Stomach smooth muscle (tissue), 2 donors: ENCODE measurements at regions not wholly inside any gene's neighbourhood (a gene's known extent, or its start where the extent isn't known, plus 50 kb on each side); places are given as distances from the start of the nearest gene placed in this dataset.

Source experiments
- H3K27ac ChIP-seq: one replicate; pipeline ENCODE4 v1.7.0; 2013; ENCODE audit warnings: mild to moderate bottlenecking, low read length, inconsistent platforms
- H3K27me3 ChIP-seq, 2 donors: one replicate each; pipeline ENCODE4 v1.7.0; 2013; ENCODE audit warnings: low read length in 2 of 2; ENCODE audit not compliant: insufficient read depth in 2 of 2, control insufficient read depth in 1 of 2
- H3K36me3 ChIP-seq, 2 donors: one replicate each; pipeline ENCODE4 v1.7.0; 2013; ENCODE audit warnings: low read length in 2 of 2; ENCODE audit not compliant: control insufficient read depth in 2 of 2, insufficient read depth in 2 of 2
- H3K4me1 ChIP-seq: one replicate; pipeline ENCODE4 v1.7.0; 2013; ENCODE audit warnings: low read length; ENCODE audit not compliant: control insufficient read depth, insufficient read depth
- H3K4me3 ChIP-seq, 2 donors: one replicate each; pipeline ENCODE4 v1.7.0; 2013; ENCODE audit warnings: low read length in 2 of 2
- H3K9ac ChIP-seq, 2 donors: one replicate each; pipeline ENCODE4 v1.7.0; 2013; ENCODE audit warnings: low read length in 2 of 2, mild to moderate bottlenecking in 1 of 2
- H3K9me3 ChIP-seq, 2 donors: one replicate each; pipeline ENCODE4 v1.7.0; 2013; ENCODE audit warnings: low read length in 2 of 2; ENCODE audit not compliant: control insufficient read depth in 2 of 2
- donor health status: healthy.
- donor health status: Pancreatic carcinoma.

DNA sequence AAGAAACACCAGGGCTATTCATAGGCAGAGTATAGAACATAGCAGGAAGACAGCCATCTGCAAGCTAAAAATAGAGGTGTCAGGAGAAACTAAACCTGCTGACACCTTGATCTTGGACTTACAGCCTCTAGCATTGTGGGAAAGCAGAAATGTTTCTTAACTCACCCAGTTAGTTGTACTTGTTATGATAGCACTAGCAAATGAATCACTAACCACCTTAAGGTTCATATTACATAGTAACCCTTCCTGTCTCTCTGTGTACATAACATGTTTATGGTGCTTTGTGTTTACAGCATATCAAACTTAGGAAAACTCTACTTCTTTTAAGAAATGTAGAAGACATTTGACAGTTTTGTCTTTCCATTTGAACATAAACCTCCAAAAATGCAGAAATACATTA lies 1031.3 kb downstream of the FSCB start:
- Histone ChIP-seq H3K9ac (no peak overlapping the region), H3K27ac (no peak overlapping the region), H3K36me3 (no peaks in the 10 kb centered on the region), H3K4me3 (no peak overlapping the region), H3K9me3 (no peaks in the 10 kb centered on the region), H3K27me3 (no peaks in the 10 kb centered on the region), H3K4me1 (no peaks in the 10 kb centered on the region)

DNA sequence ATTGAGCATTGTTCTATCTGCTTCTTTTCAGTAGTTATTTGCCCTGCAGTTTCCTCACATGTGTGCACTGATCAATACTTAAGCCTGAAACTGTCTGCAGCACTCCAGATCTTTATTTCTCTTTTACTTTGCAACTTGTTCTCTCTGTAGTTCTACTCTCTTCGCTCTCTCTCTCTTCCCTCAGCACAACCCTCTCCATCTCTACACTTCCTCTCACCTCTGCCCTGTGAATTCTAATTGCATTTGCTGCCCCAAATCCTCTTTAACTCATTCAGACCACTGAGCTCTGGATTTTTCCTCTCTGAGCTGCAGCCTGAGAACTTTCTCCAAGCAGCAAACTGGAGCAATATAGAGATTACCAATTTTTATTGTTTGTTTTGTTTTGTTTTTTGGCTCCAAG lies 1035.5 kb downstream of the FSCB start:
- Histone ChIP-seq H3K36me3 (no peaks in the 10 kb centered on the region), H3K4me1 (no peaks in the 10 kb centered on the region), H3K9me3 (no peaks in the 10 kb centered on the region), H3K4me3 (no peak overlapping the region), H3K9ac (no peak overlapping the region), H3K27me3 (no peaks in the 10 kb centered on the region), H3K27ac (no peak overlapping the region)

DNA sequence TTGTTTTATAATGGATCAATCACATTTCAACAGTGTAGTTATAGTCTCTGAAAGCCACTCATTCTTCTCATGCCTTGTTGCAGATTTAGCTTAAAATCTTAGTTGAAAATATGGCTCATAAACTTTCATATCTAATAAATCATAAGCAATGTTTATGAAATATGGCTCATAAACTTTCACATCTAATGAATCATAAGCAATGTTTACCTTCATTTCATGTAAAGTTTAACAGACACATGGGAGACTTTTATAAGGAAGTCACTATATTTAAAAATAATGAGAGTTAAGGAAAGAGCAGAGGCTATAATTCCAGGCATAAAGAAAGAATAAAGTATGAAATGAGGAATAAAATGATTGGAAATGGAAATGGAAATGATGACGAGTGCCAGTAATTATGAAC lies 1042.1 kb downstream of the FSCB start:
- H3K27me3 ChIP-seq, result no peaks in the 10 kb centered on the region
- H3K9me3 ChIP-seq, result no peaks in the 10 kb centered on the region
- no peak overlapping the region for H3K27ac ChIP-seq
- H3K9ac ChIP-seq, result no peak overlapping the region
- H3K4me3 ChIP-seq, result no peak overlapping the region
- H3K4me1 ChIP-seq, result no peaks in the 10 kb centered on the region
- H3K36me3 ChIP-seq, result no peaks in the 10 kb centered on the region

DNA sequence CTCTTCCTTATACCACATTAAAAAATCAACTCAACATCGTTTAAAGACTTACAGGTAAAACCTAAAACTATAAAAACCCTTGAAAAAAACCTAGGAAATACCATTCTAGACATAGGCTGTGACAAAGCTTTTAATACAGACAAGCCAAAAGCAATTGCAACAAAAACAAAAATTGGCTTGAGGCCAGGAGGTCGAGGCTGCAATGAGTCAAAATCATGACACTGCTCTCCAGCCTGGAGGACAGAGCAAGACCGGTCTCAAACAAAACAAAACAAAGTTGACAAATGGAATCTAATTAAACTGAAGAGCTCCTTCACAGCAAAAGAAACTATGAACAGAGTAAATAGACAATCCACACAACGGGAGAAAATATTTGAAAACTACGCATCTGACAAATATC lies 1057.8 kb downstream of the FSCB start:
- Histone ChIP-seq H3K4me3 (no peak overlapping the region), H3K36me3 (no peaks in the 10 kb centered on the region), H3K4me1 (no peaks in the 10 kb centered on the region), H3K9me3 (peaks cover 0 to 3% of the 10 kb centered on the region in 2 donors), H3K27ac (no peak overlapping the region), H3K9ac (no peak overlapping the region), H3K27me3 (no peaks in the 10 kb centered on the region)

DNA sequence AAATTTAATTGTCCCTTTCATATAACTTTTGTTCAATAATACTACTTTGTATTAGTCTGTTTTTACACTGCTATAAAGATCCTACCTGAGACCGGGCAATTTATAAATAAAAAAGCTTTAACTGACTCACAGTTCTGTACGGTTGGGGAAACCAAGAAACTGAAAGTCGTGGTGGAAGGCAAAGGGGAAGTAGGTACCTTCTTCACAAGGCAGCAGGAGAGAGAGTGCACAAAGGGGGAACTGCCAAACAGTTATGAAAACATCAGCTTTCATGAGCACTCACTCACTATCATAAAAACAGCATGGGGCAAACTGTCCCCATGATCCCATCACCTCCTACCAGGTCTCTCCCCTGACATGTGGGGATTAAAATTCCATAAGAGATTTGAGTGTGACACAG lies 1069.0 kb downstream of the FSCB start:
- no peaks in the 10 kb centered on the region for H3K27me3 ChIP-seq
- no peaks in the 10 kb centered on the region for H3K4me1 ChIP-seq
- no peak overlapping the region for H3K4me3 ChIP-seq
- no peak overlapping the region for H3K27ac ChIP-seq
- no peaks in the 10 kb centered on the region for H3K36me3 ChIP-seq
- H3K9ac ChIP-seq, result no peak overlapping the region
- no peaks in the 10 kb centered on the region for H3K9me3 ChIP-seq

DNA sequence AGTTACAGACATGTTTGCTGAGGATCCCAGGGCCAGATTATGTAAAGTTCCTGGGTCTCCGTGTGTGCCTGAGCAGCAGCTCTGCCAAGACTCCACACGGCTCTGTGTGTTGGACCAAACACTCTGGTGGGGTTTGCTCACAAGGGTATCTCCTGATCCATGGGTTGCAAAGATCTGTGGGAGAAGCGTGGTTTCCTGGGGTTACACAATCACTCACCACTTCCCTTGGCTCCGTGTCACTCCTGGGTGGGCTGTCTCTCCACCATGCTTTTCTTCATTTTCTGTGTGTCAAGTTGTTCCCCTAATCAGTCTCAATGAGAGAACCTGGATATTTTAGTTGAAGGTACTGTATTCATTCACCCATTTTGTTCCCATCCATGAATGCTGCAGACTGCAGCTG lies 1088.8 kb downstream of the FSCB start:
- H3K9me3 ChIP-seq, result no peaks in the 10 kb centered on the region
- no peak overlapping the region for H3K9ac ChIP-seq
- no peaks in the 10 kb centered on the region for H3K4me1 ChIP-seq
- no peaks in the 10 kb centered on the region for H3K27me3 ChIP-seq
- H3K36me3 ChIP-seq, result no peaks in the 10 kb centered on the region
- no peak overlapping the region for H3K27ac ChIP-seq
- no peak overlapping the region for H3K4me3 ChIP-seq

DNA sequence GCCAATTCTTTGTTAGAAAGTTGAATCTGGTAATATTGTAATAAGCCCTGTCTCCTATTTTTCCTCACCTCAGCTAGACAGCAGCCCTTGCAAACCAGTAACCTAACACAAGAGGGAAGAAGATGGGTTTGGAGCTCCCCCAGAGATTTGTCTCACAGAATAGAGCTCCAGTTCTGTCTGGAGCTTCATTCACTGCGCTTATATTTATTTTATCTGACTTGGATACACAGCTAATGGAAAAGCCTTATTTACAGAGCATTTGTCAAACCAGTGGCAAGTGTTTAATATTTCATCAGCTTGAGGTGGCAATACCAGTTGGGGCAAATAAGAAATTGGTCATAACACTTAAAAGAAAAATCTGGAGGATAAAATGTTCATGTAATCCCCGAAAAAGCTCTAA lies 1094.0 kb downstream of the FSCB start:
- H3K36me3 ChIP-seq, result no peaks in the 10 kb centered on the region
- no peaks in the 10 kb centered on the region for H3K4me1 ChIP-seq
- no peak overlapping the region for H3K9ac ChIP-seq
- H3K9me3 ChIP-seq, result no peaks in the 10 kb centered on the region
- no peak overlapping the region for H3K27ac ChIP-seq
- H3K27me3 ChIP-seq, result no peaks in the 10 kb centered on the region
- no peak overlapping the region for H3K4me3 ChIP-seq

DNA sequence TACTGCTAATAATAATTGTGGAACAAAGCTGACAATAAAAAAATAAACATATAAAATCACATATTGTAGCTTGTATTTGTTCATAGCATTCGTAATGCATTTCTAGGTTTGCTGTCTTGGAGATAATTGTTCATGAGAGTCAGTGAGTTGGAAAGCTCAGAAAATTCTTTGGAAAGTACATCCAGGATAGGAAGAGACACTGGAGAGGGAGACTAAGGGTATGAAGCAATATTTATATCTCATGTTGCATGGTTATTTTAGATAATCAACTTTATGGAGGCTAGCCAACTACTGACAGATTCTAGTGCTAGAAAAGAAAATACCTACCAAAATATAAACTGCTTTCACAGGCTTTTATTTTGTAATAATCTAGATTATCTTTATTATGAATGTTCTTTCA lies 1095.2 kb downstream of the FSCB start:
- no peaks in the 10 kb centered on the region for H3K9me3 ChIP-seq
- H3K36me3 ChIP-seq, result no peaks in the 10 kb centered on the region
- no peak overlapping the region for H3K27ac ChIP-seq
- no peaks in the 10 kb centered on the region for H3K27me3 ChIP-seq
- H3K9ac ChIP-seq, result no peak overlapping the region
- H3K4me3 ChIP-seq, result no peak overlapping the region
- H3K4me1 ChIP-seq, result no peaks in the 10 kb centered on the region

DNA sequence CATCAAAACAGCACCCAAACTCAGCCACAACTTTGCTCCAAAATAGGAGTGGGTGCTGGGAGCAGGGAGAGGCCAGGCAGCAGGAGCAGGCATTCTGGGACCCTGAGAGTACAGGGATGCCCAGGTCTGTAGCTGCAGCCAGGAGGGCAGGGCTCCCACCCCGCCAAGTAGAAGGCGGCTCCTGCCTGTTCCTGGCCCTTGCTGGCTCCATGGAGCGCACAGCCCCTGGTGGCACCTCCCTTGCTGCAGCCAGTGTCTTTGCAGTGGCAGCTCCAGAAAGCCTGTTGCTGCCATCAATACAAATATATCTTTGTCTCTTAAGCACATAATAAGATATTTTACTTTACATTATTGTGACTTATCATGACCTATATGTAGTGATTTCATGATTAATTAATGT lies 1096.5 kb downstream of the FSCB start:
- no peaks in the 10 kb centered on the region for H3K27me3 ChIP-seq
- H3K4me1 ChIP-seq, result no peaks in the 10 kb centered on the region
- no peak overlapping the region for H3K27ac ChIP-seq
- no peak overlapping the region for H3K9ac ChIP-seq
- H3K4me3 ChIP-seq, result no peak overlapping the region
- no peaks in the 10 kb centered on the region for H3K9me3 ChIP-seq
- H3K36me3 ChIP-seq, result no peaks in the 10 kb centered on the region

DNA sequence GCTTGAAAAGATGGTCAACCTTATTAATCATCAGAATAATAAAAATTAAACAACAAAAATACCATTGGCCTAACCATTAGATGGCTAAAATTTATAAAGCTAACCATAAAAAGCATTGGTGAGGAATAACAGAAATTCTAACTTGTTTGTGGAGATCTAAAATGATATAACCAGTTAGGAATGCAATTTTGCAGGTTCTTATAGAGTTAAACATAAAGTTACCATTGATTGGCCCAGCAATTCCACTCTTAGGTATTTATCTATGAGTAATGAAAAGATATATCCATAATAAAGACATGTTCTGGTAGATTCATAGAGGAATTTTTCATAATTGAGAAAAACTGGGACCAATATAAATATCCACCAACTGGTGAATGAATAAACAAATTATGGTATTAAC lies 1098.6 kb downstream of the FSCB start:
- Histone ChIP-seq H3K27me3 (no peaks in the 10 kb centered on the region), H3K4me1 (no peaks in the 10 kb centered on the region), H3K9ac (no peak overlapping the region), H3K9me3 (no peaks in the 10 kb centered on the region), H3K27ac (no peak overlapping the region), H3K4me3 (no peak overlapping the region), H3K36me3 (no peaks in the 10 kb centered on the region)

DNA sequence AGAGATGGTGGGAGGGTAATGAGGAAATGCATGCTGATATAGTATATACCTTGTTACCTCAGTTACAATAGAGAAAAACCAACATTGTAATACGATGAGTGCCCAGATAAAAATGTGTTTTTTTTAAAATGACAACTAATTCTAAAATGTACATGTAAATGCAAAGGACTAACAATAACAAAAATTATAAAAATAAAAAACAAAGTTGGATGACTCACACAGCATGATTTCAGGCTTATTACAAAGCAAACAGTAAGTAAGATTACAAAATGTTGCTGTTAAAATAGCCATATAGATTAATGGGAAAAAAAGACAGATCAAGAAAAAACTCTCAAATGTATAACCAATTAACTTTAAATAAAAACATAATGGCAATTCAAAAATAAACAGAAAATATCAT lies 1099.4 kb downstream of the FSCB start:
- no peaks in the 10 kb centered on the region for H3K36me3 ChIP-seq
- H3K4me1 ChIP-seq, result no peaks in the 10 kb centered on the region
- H3K27me3 ChIP-seq, result no peaks in the 10 kb centered on the region
- H3K9me3 ChIP-seq, result no peaks in the 10 kb centered on the region
- no peak overlapping the region for H3K4me3 ChIP-seq
- no peak overlapping the region for H3K9ac ChIP-seq
- H3K27ac ChIP-seq, result no peak overlapping the region

DNA sequence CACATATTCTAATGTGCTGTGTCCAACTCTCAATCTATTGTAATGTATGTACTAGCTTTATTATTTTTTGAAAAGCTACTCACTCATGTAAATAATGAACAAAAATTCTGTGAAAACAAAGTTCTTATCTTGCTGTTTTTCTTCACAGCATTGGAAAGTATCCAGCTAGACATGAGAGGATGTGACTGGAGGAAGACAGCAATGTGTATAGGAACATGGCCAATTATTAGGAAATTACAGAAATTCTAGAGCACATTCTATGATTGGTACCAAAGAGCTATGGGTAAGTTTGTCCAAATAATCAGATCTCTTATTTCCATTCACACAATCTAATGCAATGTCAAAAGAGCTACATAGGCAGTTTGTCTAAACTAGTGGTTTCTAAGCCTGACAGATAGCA lies 1100.2 kb downstream of the FSCB start:
- Histone ChIP-seq H3K4me1 (no peaks in the 10 kb centered on the region), H3K9me3 (no peaks in the 10 kb centered on the region), H3K27ac (no peak overlapping the region)

More for the DNA sequence above, 1100.2 kb downstream of the FSCB start:
- Histone ChIP-seq H3K9ac (no peak overlapping the region), H3K4me3 (no peak overlapping the region), H3K27me3 (no peaks in the 10 kb centered on the region), H3K36me3 (no peaks in the 10 kb centered on the region)
